Stimulated activated CD4-positive, alpha-beta T cell treated with anti-CD3 and anti-CD28 coated beads, TNF-alpha, amount 100 ng/mL, for 4 hours (primary cell): ENCODE measurements at regions not wholly inside any gene's neighbourhood (a gene's known extent, or its start where the extent isn't known, plus 50 kb on each side); places are given as distances from the start of the nearest gene placed in this dataset.

Experiments used
- DNase-seq, 3 experiments: peaks; one replicate each; pipeline ENCODE4 v3.0.0-alpha.2; 2020; ENCODE audit warnings: low read depth in 3 of 3

DNA sequence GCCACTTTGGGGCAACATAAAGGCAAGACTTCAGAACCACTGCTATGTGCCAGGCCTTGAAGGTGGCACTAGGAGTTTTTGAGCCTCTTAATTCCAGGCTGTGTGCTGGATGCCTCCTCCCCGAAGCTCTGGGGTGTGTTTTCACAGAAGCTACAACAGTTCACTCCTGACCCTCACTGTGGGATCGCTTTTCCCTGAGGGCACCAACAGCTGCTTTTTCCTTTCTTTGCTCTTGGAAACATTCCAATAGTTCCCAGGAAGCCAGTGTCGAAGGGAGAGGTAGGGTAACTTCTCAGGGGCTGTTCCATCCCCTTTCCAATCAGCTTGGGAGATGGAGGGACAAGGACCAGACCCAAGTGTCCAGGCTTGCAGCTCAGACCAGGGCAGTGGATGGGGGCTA, 153.4 kb downstream of the C1orf94 start:
- DNase-seq = no peak

DNA sequence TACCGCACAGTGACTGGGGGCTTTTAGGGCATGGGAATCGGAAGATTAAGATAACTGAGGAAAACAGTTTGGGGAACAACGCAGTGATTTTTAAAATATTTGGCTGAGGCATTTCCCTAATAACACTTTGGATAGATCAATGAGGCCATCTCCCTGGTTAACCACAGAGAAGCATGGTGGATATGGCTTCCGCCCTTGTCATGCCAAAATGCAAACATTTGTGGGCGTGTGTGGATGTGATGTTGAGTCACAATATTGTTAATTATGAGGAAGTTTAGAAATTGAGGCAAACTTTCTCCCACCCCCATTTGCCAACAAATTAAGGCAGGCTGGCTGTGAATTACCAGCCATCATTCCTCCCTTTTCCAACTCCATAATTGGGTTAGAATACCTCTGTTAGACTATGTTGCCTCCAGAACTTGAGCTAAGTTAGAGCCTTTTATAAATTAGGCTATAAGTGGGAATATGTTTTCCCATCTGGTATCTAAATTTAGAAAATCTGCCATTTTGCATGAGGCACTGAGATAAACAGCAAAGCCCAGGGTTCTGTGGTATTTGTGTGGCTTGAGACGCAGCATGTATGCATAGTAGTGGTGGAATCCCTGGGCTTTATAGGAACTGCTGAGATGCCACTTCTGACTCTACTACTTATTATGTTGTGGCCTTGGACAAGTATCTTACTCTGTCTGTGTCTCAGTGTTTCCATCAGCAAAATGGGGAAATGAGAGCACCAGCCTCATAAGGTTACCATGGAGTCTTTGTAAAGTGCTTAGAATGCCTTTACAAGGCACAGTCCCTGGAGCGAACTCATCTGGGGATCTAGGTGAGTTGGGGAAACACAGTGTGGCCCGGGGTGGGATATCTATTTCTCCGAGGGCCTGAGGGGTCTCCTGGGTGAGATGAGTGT, 154.6 kb downstream of the C1orf94 start:
- DNase-seq = no peak

DNA sequence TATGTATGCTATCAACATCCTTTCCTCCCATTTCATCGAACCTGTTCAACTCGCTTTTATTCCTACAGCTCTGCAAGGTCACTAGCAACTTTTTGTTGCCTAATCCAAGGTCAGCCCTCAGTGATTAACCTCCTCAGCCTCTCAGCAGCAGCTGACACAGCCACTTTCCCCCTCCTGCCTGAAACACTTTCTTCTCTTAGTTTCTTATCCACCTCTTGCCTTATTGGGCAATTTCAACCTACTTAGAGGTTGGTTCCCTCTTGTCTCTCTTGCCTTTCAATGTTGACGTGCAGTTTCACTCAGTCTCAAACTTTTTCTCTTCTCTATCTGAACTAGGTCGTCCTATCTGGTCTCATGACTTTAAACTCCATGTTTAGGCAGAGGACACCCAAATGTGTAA, 156.3 kb downstream of the C1orf94 start:
- no peak for DNase-seq

DNA sequence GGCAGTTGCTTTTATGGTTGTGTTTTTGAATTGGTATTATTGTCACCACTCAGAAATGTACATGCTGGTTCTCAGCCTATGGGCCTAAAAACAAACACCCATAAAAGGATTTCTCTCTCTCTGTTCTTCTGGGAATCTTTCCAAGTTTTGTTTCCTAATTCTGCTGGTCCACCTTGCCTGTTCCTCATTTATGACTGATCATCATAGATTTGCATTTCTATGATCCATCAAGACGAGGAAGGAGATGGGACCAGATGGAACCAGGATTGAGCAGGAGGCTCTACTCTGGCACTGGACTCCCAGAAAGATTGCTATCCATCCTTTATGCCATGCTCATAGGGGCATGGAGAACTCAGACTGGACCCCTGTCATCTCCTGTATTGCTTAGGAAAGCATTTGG, 162.2 kb downstream of the C1orf94 start:
- DNase-seq = no peak

DNA sequence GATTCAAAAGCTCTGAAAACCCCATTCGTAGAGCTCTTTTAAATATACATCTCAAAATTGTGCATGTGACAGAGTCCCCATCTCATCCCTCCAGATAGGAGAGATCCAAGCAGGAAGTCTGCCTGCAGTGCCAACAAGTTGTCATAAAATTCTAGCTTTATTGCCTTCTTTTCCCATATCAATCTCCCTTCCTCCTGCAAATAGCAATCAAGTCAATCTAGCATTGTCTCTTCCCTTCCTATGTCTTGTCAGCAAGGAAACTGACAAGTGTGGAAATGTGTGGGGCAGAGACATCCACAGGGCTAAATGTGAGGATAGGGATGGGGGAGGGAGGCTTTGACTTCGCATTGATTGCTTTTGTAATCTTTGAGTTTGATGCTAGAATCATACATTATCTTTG, 165.2 kb downstream of the C1orf94 start:
- no peak for DNase-seq

DNA sequence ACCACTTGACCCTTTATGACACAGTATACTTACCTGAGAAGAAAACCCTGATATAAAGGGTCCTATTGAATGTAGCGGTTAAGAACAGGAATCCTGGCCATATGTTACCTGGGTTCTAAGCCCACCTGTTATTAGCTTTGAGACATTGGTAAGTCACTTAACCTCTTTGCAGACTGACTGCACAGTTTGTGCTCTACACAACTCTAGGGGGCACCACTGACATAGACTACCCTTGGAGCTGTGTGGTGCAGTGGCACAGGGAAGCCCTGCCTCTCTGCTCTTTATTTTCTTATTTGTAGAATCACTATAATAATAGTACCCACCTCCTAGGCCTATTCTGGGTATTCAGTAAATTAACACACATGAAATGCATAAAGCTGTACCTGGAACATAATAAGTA, 165.6 kb downstream of the C1orf94 start:
- DNase-seq = no peak

DNA sequence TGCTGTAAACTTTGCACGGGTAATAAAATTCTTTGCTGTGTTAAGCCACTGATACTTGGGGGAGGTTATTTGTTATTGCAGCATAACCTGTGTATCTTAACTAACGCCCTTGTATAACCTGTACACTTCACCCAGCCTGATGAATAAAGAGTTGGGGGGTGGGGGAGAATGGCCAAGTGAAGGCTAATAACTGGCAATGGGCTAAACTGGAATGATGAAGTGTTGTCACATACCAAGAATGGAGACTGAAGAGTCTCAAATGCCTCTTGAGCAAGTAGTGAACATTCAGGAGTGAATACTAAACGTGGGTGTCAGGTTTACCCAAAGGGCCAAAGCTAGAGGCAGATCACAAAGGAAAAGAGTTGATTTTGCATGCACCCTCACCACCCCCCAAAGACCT, 169.4 kb downstream of the C1orf94 start:
- no peak for DNase-seq

DNA sequence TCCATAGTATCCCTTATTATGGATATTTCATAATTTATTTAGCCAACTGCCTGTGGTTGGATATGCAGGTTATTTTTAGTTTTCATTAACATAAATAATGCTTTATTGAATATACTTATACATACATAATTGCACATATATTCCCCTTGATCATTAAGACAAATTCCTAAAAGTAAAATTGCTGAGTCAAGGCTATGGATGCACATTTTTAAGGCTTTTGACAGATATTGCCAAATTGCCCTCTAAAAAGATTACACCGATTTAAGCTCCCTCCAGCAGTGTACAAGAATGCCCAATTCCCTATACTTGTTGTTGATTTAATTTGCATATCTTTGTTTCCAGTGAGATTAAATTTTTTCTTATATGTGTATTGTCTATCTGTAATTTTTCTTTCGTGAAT, 176.7 kb downstream of the C1orf94 start:
- no peak for DNase-seq

DNA sequence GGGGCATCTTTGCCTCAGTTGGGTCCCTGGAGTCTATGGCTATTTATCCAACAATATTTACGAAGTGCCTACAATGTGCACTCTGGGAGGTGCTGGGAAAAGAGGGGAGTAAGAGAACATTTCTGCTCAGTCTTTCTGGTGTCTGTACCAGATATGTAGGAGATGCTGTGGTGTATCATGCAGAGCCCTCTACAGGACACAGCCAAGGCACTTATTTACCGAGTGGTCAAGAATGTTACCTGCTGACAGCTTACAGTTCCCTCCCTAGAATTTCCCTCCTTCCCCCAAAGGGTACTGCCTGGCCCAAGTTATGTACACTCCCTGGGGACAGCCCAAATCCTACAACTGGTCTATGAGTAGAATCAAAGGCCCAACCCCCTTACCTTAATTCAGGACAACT, 177.7 kb downstream of the C1orf94 start:
- no peak for DNase-seq

DNA sequence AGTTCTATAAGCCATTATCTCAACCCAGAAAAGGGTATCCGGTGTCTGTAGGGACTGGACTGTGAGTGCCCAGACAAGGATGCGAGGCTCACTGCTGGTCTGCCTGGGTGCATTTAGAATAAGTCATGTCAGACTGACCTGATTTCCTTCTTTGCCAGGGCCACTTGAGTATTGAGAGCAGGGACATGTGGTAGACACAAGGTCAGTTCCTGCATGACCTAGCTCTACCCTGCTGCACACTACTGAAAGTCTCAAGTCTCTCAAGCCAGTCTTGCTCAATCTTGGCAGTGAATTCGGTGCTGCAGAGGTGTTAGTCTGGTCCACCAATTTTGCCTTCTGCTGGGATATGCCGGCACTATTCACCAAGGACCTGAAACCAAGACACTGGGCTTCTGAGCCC, 180.1 kb downstream of the C1orf94 start:
- DNase-seq = no peak

DNA sequence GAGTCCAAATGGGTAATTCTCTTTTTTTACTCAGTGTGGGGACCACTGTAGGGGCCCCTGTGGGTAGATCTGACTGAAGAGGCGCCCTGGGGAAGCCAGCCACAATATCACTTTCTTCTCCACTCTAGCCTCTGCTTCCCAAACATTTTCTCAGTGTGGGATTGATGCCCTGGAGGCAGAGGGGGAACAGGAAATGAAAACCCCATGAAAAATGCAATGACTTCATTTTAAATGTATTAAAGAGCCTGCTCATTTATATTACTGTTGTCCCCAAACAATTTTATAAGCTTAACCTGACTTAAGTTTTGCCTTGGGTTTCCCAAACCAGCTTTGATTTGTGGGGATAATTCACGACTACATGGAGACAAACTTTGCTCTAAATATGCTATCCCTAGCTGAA, 181.9 kb downstream of the C1orf94 start:
- no peak for DNase-seq

DNA sequence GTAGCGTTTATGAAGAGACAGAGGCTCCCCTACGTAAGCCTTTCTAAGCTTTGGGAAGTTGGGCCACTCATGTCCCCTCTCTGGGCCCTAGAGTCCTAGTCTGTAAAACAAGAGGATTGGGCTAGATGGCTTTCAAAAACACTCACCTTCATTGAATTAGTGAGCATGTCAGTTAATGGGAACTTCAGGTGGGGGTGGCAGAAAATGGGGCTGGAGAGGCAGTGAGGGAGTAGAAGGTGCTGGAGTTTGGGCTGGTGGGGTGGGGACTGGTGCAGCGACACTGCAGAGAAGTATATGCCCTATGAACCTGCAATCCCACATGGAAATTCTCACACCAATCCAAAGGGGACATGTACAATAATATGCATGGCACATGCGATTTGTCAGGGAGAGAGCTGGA, 182.7 kb downstream of the C1orf94 start:
- DNase-seq = no peak

DNA sequence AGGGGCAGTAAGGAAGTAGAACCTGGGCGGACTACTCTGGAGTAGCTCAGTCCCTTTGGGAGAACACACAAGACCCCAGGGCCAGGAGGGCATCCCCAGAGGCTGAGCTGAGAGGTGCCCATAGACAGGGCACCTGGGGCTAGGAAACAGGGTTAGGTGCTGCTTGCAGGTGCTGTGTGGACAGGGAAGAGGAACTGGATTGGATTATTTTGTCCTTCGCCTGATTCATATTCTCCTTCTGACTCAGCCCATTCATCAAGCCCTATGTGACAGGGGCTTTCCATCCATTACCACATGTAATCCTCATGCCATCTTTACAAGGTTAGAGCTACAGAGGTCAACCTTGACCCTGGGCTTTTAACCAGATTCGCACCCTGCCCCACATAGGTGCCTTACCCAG, 183.9 kb downstream of the C1orf94 start:
- DNase-seq = no peak

DNA sequence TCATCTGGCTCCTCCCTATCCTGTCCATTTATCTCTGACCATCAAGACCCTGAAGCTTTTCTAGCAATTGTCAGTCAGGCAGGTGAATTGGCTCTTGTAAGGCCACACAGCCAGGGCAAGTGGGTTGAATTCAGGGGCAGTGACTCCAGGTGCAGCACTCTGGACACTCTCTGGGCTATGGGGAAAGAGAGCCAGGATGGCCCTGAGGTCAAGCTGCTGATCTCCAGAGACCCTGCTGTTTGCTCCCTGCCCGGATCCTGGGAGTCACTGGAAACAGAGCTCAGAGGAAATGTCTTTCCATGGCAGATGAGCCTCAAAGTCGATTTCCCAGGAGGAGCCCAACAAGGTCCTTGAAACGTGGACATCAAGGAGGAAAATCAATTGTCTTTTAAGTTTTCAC, 184.4 kb downstream of the C1orf94 start:
- DNase-seq = no peak

DNA sequence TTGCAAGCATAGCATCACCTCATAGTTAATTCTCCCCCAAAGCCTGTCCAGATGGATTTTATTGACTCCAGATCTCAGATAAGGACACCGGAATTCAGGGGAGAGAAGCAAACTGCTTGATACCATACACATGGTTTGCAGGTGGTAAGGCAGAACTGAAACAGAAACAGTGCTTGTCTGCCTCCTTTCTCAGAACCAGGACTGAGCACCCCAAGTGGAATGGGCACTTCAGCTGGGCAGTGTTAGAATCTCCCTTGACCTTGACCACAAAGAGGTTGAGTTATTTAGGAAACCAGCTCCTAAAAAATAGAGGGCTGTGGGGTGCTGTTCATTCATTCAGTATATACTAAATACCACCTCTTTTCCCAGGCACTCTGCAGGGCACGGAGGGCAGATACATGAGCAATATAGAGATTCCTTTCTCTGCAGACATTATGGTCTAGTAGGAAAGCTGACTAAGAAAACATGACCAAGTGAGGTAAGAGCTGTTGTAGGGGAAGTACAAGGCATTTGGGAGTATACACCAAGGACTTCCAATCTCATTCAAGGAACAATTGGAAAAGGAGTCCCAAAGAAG, 185.2 kb downstream of the C1orf94 start:
- no peak for DNase-seq

DNA sequence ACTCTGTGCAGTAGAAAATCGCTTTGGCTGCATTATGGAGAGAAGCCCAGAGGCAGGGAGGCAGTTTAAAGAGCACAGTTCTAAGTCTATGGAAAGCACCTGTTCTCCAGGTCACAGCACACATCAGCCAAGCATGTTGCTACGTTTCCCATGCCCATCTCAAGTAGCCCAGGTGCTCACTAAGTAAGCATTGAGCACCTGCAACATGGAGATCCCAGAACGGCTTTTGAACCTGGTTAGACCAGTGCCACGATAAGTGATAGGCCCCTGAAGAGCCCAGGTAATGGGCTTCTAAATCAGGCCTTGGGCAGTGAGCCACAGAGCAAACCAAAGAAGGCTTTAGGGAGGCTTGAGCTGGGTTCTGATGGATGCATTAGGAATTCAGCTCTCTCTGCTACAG, 186.2 kb downstream of the C1orf94 start:
- no peak for DNase-seq

DNA sequence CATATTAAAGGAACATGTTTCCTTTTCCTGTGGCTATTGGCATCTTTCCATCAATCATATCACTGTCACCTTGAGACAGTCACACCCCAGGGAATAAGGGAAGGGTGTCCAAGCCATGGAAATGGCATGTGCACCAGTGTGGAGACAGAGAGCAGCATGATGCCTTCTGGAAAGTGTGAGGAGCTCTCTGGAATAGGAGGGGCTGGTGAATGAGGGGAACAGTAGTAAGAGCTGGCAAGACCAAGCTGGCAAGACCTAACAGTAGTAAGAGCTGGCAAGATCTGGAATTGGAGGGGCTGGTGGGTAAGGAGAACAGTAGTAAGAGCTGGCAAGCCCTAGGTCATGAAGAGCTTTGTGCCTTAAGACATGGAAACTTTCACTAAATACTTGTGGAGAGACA, 186.7 kb downstream of the C1orf94 start:
- DNase-seq = no peak

DNA sequence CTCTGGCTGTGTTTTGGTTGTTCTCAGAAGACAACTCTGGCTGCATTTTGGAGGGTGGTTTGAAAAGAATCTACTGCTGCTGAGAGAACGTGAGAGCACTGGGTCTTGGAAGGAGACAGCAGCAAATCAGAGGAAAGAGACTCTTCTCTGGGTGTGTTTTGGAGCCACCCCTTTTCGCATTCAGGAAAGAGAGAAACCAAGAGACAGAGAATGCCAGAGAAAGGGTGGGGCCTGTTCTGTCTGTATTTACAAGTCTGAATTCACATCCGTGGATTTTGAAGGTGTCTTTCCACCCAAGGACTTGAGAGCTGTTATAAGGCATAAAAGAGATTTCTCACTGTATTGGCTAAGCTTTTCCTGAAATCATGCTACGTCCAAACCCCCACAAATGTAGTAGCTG, 187.2 kb downstream of the C1orf94 start:
- no peak for DNase-seq

DNA sequence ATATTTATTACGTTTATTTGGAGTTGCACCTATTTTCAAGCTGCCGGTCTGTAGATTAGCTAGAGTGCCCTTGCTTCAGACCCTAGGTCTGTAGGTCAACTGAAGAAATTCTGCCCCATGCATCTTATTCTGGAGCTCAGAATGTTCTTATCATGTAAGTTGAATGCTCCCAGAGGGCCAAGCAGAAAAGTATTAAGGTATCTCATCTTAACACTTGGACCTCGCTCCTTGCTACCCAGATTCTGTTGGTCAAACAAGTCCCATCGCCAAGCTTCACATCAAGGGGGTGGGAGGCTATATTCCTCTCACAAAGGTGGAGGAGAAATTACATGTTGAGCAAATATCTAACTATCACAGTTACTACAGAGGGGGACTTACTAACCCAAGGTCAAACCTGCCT, 187.7 kb downstream of the C1orf94 start:
- DNase-seq = no peak

DNA sequence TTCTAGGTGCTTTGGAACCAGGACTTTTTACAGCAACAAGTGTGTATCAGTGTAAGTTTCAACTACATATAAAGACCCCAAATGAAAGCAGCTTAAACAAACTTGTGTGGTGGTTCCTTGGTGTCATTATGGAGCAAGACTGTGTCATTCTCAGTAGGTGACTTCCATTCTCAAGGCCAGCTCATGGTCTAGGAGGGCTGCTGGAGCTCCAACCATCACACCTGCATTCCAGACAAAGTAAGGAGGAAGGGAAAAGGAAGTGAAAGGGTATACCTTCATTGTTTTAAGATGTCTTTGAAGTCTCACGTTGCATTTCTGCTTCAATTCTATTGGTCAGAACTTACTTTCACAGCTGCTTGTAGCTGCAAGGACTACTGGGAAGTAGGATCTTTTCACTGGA, 188.6 kb downstream of the C1orf94 start:
- no peak for DNase-seq

DNA sequence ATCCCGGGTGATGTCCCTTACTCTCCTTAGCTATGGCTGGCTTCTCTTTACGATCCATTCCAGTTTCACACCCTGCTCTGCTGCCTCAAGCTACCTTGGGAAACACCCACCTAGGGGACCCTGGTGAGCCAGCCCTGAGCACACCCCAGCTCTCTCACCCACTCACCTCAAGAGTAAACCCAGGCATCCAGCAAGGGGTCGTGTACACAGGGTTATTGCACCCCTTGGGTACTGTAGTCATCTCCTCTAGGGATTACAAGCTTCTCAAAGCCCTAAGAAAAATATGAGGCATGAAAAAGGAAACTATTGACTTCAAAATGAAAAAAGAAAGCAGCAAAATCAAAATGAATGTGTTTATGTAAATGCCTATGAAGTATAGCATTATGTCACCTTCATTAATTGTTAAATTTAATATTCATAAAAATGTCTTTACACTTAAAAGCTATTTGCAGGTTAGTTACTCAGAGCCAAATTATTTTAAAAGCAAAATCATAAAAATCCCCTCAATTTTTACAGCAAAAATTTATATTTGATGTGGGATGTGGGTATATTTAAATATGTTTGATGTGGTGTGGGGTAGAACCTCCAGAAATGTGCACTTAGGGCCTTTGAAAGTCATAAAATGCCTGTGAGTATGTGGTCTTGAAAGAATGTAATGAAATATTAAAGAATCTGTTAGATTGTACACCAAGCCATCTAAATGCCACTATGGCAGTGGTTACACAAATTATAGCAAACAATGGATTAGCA, 190.3 kb downstream of the C1orf94 start:
- no peak for DNase-seq

DNA sequence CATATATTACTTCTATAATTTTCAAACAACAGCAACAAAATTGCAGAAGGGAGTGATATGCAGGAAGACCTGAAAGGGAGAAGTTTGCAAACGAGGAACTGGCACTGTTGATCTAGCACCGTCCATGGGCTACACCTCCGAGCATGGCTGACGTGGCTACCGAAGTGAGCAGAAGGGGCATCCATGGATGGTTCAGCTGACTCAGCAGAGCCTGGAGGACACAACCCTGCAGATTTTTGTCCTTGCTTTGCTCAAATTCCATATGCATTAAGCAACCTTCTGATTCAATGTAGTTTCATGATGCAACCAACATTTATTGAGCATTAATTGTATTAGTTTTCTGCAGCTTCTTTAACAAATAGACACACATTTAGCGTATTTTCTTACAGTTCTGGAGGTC, 191.2 kb downstream of the C1orf94 start:
- no peak for DNase-seq
